Neural cell (in vitro differentiated cells): ENCODE measurements at regions not wholly inside any gene's neighbourhood (a gene's known extent, or its start where the extent isn't known, plus 50 kb on each side); places are given as distances from the start of the nearest gene placed in this dataset.

Experiments
- CTCF ChIP-seq: fragments of 450-650 bp; IDR thresholded peaks from 2 replicates; pipeline ENCODE4 v1.5.1; 2014; ENCODE audit warnings: antibody characterized with exemption, mild to moderate bottlenecking, moderate library complexity; ENCODE audit not compliant: poor library complexity, severe bottlenecking
- EZH2 ChIP-seq: fragments of 200-600, 300-800 bp; shearing (Covaris generic), sonication (generic); IDR thresholded peaks from 2 replicates; pipeline ENCODE4 v1.6.1; 2014; ENCODE audit warnings: antibody characterized with exemption, low read length, borderline replicate concordance, mild to moderate bottlenecking; ENCODE audit not compliant: insufficient read depth, poor library complexity, severe bottlenecking
- RAD21 ChIP-seq: fragments of 450-650 bp; conservative IDR thresholded peaks from 2 replicates; pipeline ENCODE4 v1.6.1; 2014; ENCODE audit warnings: antibody characterized with exemption, mild to moderate bottlenecking, moderate library complexity

GRCh38 chr17:12423337-12423736 is 242.4 kb upstream of the MYOCD start:
- no peak for TF ChIP-seq CTCF
- TF ChIP-seq RAD21, result no peak
- TF ChIP-seq EZH2, result no peak
